A673 (cell line): ENCODE measurements at regions not wholly inside any gene's neighbourhood (a gene's known extent, or its start where the extent isn't known, plus 50 kb on each side); places are given as distances from the start of the nearest gene placed in this dataset.
A peak's percentile ranks its signal among the peaks of the same experiment; 100 is the strongest.

ENCODE experiments used
- BruUV-seq: library from RNA; stranded (reverse); fragments of 400-500 nt; replicated peaks from 2 replicates; lab custom pipeline; 2021; lab: Mats Ljungman, UMichigan
- CTCF ChIA-PET: fragments of 300-600 bp; sonication (Branson Sonifier 250); formaldehyde crosslinking; loops from one replicate; lab custom pipeline; 2022; ENCODE audit warnings: antibody characterized with exemption; lab: Charles Lee
- POLR2A ChIA-PET: fragments of 300-600 bp; sonication (Branson Sonifier 250); formaldehyde crosslinking; loops from one replicate; lab custom pipeline; 2022; ENCODE audit warnings: antibody characterized with exemption; ENCODE audit not compliant: low non-redundant PET; lab: Charles Lee
- DNase-seq: peaks from one replicate; pipeline ENCODE4 v3.0.0-alpha.2; 2015; ENCODE audit warnings: low spot score
- H3K27ac ChIP-seq: fragments of 200-600 bp; sonication (generic); 2 replicates; pipeline ENCODE4 v1.5.1; 2016; ENCODE audit warnings: mixed run types, low read depth, mild to moderate bottlenecking, mixed read lengths, antibody characterized with exemption, low read length; ENCODE audit not compliant: poor library complexity, severe bottlenecking
- H3K27me3 ChIP-seq: fragments of 200-600 bp; sonication (generic); replicated peaks from 2 replicates; pipeline ENCODE4 v1.6.1; 2017; ENCODE audit warnings: mixed run types, low read depth, mild to moderate bottlenecking, mixed read lengths, antibody characterized with exemption, low read length; ENCODE audit not compliant: insufficient read depth, poor library complexity
- H3K36me3 ChIP-seq: fragments of 200-600 bp; sonication (generic); 2 replicates; pipeline ENCODE4 v1.6.1; 2016; ENCODE audit warnings: mixed run types, mild to moderate bottlenecking, mixed read lengths, antibody characterized with exemption, low read length; ENCODE audit not compliant: insufficient read depth, poor library complexity, severe bottlenecking
- H3K4me1 ChIP-seq: fragments of 200-600 bp; sonication (generic); 2 replicates; pipeline ENCODE4 v1.6.1; 2017; ENCODE audit warnings: mixed run types, mild to moderate bottlenecking, mixed read lengths, antibody characterized with exemption, low read length; ENCODE audit not compliant: insufficient read depth, poor library complexity, severe bottlenecking
- H3K4me3 ChIP-seq: fragments of 200-600 bp; sonication (generic); 2 replicates; pipeline ENCODE4 v1.5.1; 2016; ENCODE audit warnings: low read depth, mixed run types, mild to moderate bottlenecking, mixed read lengths, low read length; ENCODE audit not compliant: poor library complexity, severe bottlenecking
- H3K9me3 ChIP-seq: fragments of 200-600 bp; sonication (generic); 2 replicates; pipeline ENCODE4 v1.6.1; 2016; ENCODE audit warnings: mixed run types, low read depth, mild to moderate bottlenecking, mixed read lengths, antibody characterized with exemption, low read length; ENCODE audit not compliant: poor library complexity, severe bottlenecking
- EZH2 ChIP-seq: fragments of 200-600 bp; sonication (generic); IDR thresholded peaks from 2 replicates; pipeline ENCODE4 v1.6.1; 2017; ENCODE audit warnings: borderline replicate concordance, low read depth, mild to moderate bottlenecking, mixed read lengths, antibody characterized with exemption, low read length; ENCODE audit not compliant: poor library complexity, severe bottlenecking
- intact Hi-C: fragments of 100-400 bp; cut with micrococcal nuclease; formaldehyde crosslinking; loops from one replicate; pipeline ENCODE4 v1.10.0; 2022; ENCODE audit not compliant: unreplicated experiment
- TF ChIP-seq, protein P1 (sequence below): fragments of 300-800, 200-600 bp; sonication (generic); conservative IDR thresholded peaks from 2 replicates; pipeline ENCODE4 v1.5.1; 2017; ENCODE audit warnings: low read depth, mild to moderate bottlenecking, antibody characterized with exemption, low read length, moderate library complexity, mixed read lengths

DNA sequence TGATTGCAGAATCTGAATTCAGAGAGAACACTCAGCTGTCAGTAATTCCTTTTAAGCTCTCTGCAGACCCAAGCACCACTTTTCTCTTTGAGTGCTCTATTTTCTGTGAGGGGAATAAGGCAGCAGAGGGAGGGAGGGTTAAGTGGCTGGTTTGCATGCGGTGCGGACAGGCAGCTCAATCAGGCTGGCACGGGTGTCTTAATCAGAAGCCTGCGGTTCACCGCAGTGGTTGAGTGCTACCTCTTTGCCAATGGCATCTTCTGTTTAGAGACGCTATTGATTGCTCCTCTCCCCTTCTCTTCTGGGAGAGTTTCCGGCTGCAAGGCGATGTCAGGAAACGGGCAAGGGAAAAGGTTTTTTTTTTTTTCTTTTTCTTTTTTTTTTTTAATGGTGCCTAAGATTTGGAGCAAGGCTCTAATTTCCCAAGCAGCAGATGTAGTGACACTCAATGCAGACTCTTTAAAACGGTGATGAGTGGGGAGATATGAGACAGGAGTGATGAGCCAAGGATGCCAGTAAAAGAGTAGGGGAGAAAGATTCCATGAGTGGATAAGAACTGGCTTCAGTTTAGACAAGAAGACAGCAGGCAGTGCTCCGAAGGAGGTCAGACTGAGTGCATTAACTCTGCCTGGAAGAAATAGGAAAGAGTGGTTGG, 533.7 kb upstream of the SEL1L start:
- POLR2A ChIA-PET = no interaction called here
- BruUV-seq = no TSS peak
- Histone ChIP-seq H3K4me1 (no peaks in the 10 kb centered on the region), H3K36me3 (no peaks in the 10 kb centered on the region), H3K27ac (no peak overlapping the region), H3K9me3 (no peaks in the 10 kb centered on the region), H3K4me3 (no peak overlapping the region), H3K27me3 (no peaks in the 10 kb centered on the region)
- TF ChIP-seq, protein P1, sequence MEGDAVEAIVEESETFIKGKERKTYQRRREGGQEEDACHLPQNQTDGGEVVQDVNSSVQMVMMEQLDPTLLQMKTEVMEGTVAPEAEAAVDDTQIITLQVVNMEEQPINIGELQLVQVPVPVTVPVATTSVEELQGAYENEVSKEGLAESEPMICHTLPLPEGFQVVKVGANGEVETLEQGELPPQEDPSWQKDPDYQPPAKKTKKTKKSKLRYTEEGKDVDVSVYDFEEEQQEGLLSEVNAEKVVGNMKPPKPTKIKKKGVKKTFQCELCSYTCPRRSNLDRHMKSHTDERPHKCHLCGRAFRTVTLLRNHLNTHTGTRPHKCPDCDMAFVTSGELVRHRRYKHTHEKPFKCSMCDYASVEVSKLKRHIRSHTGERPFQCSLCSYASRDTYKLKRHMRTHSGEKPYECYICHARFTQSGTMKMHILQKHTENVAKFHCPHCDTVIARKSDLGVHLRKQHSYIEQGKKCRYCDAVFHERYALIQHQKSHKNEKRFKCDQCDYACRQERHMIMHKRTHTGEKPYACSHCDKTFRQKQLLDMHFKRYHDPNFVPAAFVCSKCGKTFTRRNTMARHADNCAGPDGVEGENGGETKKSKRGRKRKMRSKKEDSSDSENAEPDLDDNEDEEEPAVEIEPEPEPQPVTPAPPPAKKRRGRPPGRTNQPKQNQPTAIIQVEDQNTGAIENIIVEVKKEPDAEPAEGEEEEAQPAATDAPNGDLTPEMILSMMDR = no peak
- TF ChIP-seq EZH2 = no peak
- intact Hi-C loops = no loop called here
- peak; percentile 1 for DNase-seq
- CTCF ChIA-PET = no interaction called here

DNA sequence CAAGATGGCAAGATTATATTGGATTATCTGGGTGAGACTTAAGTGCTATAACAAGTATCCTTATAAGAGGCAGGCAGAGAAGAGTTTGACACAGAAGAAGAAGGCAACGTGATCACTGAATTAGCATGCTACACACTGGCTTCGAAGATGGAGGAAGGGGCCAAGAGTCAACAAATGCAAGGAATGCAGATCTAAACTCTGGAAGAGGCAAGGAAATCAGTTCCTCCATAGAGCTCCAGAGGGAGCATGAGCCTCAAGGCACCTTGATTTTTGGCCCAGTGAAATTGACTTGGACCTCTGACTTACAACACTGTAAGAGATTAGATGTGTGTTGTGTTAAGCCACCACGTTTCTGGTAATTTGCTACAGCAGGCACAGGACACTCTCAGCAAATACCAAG, 536.4 kb upstream of the SEL1L start:
- intact Hi-C loops = no loop called here
- Histone ChIP-seq H3K27ac (no peak overlapping the region), H3K9me3 (no peaks in the 10 kb centered on the region), H3K4me1 (no peaks in the 10 kb centered on the region), H3K36me3 (no peaks in the 10 kb centered on the region), H3K4me3 (no peak overlapping the region), H3K27me3 (no peaks in the 10 kb centered on the region)
- no TSS peak for BruUV-seq
- ChIA-PET CTCF (no interaction called here), POLR2A (no interaction called here)
- TF ChIP-seq EZH2 = no peak
- TF ChIP-seq, protein P1 = no peak
- DNase-seq = no peak

GRCh38 chr14:82070753-82071152, 537.1 kb upstream of the SEL1L start:
- BruUV-seq = no TSS peak
- ChIA-PET CTCF (no interaction called here), POLR2A (no interaction called here)
- H3K9me3 ChIP-seq = no peaks in the 10 kb centered on the region
- no peak for TF ChIP-seq EZH2
- intact Hi-C loops = no loop called here
- no peak for DNase-seq
- H3K36me3 ChIP-seq = no peaks in the 10 kb centered on the region
- no peaks in the 10 kb centered on the region for H3K27me3 ChIP-seq
- H3K4me3 ChIP-seq = no peak overlapping the region
- H3K27ac ChIP-seq = no peak overlapping the region
- H3K4me1 ChIP-seq = no peaks in the 10 kb centered on the region

GRCh38 chr14:82073547-82073946, 539.9 kb upstream of the SEL1L start:
- Histone ChIP-seq H3K4me3 (no peak overlapping the region), H3K27ac (no peak overlapping the region), H3K4me1 (no peaks in the 10 kb centered on the region), H3K9me3 (no peaks in the 10 kb centered on the region), H3K36me3 (no peaks in the 10 kb centered on the region), H3K27me3 (no peaks in the 10 kb centered on the region)
- TF ChIP-seq EZH2 = no peak
- TF ChIP-seq, protein P1 = no peak
- no peak for DNase-seq
- CTCF ChIA-PET = no interaction called here
- intact Hi-C loops = no loop called here
- BruUV-seq = no TSS peak
- POLR2A ChIA-PET = no interaction called here
